ENCODE measurements at regions not wholly inside any gene's neighbourhood (a gene's known extent, or its start where the extent isn't known, plus 50 kb on each side); places are given as distances from the start of the nearest gene placed in this dataset.

GRCh38 chr5:126311766-126312165 is 111.4 kb upstream of the GRAMD2B start:
- no peak for DNase-seq

- DNase-seq = no peak
These were observed 107.9 kb upstream of the GRAMD2B start for GRCh38 chr5:126315341-126315740.

- no peak for DNase-seq
These were observed 90.9 kb upstream of the GRAMD2B start for GRCh38 chr5:126332326-126332725.

GRCh38 chr5:126334760-126335159 is 88.4 kb upstream of the GRAMD2B start:
- peak; percentile 26 for DNase-seq

GRCh38 chr5:126335886-126336285 is 87.3 kb upstream of the GRAMD2B start:
- peak; percentile 50 for DNase-seq

- no peak for DNase-seq
These were observed 84.6 kb upstream of the GRAMD2B start for GRCh38 chr5:126338635-126339034.

- peak; percentile 42 for DNase-seq
These were observed 83.9 kb upstream of the GRAMD2B start for GRCh38 chr5:126339215-126339805.

- DNase-seq = no peak
These were observed 81.1 kb upstream of the GRAMD2B start for GRCh38 chr5:126341906-126342630.

- no peak for DNase-seq
These were observed 74.2 kb upstream of the GRAMD2B start for GRCh38 chr5:126348855-126349635.

GRCh38 chr5:126351153-126351552 is 72.1 kb upstream of the GRAMD2B start:
- no peak for DNase-seq

- DNase-seq = no peak
These were observed 69.0 kb upstream of the GRAMD2B start for GRCh38 chr5:126354012-126354857.

- DNase-seq = no peak
These were observed 68.1 kb upstream of the GRAMD2B start for GRCh38 chr5:126354858-126355731.

- no peak for DNase-seq
These were observed 67.3 kb upstream of the GRAMD2B start for GRCh38 chr5:126355940-126356339.

GRCh38 chr5:126357585-126358342 is 65.4 kb upstream of the GRAMD2B start:
- DNase-seq = no peak

- no peak for DNase-seq
These were observed 64.7 kb upstream of the GRAMD2B start for GRCh38 chr5:126358525-126358924.

- no peak for DNase-seq
These were observed 63.3 kb upstream of the GRAMD2B start for GRCh38 chr5:126359884-126360283.

- DNase-seq = no peak
These were observed 62.7 kb upstream of the GRAMD2B start for GRCh38 chr5:126360467-126360866.

- no peak for DNase-seq
These were observed 59.6 kb upstream of the GRAMD2B start for GRCh38 chr5:126363658-126364057.

- no peak for DNase-seq
These were observed 58.9 kb upstream of the GRAMD2B start for GRCh38 chr5:126364206-126364902.

- no peak for DNase-seq
These were observed 57.6 kb upstream of the GRAMD2B start for GRCh38 chr5:126365446-126366198.
